Heart left ventricle (tissue), 13 donors: ENCODE measurements at regions not wholly inside any gene's neighbourhood (a gene's known extent, or its start where the extent isn't known, plus 50 kb on each side); places are given as distances from the start of the nearest gene placed in this dataset.

Experiments
- CTCF ChIP-seq, 12 donors: fragments of 200-600 bp; sonication (generic) in 4 of 12; IDR thresholded peaks; one replicate each; pipeline versions ENCODE4 v1.5.0 to v1.8.0; 2018 to 2022; ENCODE audit warnings: antibody characterized with exemption in 12 of 12, mild to moderate bottlenecking in 5 of 12
- POLR2A ChIP-seq, 2 donors: fragments of 450-650 bp; IDR thresholded peaks; one replicate each; pipeline ENCODE4 v1.6.1; 2017; ENCODE audit warnings: antibody characterized with exemption in 2 of 2, mild to moderate bottlenecking in 2 of 2, moderate library complexity in 2 of 2
- donor health status: ischemic (EF 13 %, LVEDD 7.1; RV severe dilation, severe dysfunction).
- donor health status: DM: no; HTN: yes; CAD: no.
- donor health status: DM: no; HTN: no; CAD: no.
- donor health status: ischemic (EF 25% LVEDD 6.9; RV normal size, moderate dysfunction).
- donor health status: ischemic (EF 25% LVEDD 5.7; RV mildly dilated, moderate dysfunction).
- donor health status: ischemic (EF 35%, LVEDD 5.7; RV mildly dilated, moderate dysfunction).
- donor health status: nonischemic (EF 11% LVEDD 7.7; RV severe dilation, severe dysfunction).
- donor health status: DM: yes; HTN: yes; CAD: no.
- donor health status: PGD.
- donor health status: ischemic (EF 29% LVEDD 5.4; RV normal size, mild dysfunction).
- donor health status: nonischemic (EF 23%, LVEDD 6.1; RV moderate dilation, normal function).

DNA sequence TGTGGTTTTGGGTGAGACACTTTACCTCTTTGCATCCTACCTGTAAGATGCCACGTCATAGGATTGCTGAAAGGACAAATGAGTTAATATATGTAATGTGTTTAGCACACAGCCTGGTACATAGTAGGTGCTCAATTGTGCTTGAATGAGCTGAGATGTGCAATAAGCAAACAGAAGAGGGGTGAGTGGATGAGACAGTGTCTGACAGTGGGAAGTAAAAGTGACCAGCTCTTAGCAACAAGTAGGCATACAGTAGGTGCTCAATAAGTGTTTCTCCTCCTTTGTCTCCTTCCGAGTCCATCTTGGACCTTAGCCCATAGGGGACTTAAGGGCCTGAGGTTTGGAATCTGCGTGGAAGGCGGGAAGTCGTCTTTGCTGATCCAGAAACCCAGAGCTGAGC, 104.7 kb downstream of the CEBPB start:
- TF ChIP-seq POLR2A (IDR thresholded peaks at IDR 0.05) (no peak), CTCF (IDR thresholded peaks at IDR 0.05) (no peak)
